ENCODE measurements at regions not wholly inside any gene's neighbourhood (a gene's known extent, or its start where the extent isn't known, plus 50 kb on each side); places are given as distances from the start of the nearest gene placed in this dataset.
"Not testable (repeated sequence)": the region's sequence is repeated elsewhere in the genome, so short reads cannot be mapped to it uniquely, and the experiment has no call there.

DNA sequence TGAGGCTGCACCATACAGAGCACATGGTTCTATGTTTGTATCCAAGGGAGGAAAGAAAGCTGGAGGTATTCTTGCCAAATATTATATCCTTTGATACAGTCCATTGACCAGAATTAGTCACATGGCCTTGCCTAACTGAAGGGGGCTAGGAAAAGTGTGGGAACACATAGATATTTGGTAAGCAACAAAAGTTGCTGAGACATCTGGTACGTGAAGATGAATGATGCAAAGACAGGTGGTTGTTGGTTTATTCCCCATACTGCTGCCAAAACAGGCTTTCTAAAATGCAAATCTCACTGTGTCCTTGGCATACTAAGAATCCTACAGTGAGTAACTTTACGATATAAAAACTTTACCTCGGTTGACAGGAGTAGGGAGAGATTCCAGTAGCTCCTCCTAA, 162.2 kb downstream of the VGLL3 start:
- no peaks in the 10 kb centered on the region for H3K9me3 ChIP-seq
- peaks cover 8% of the 10 kb centered on the region for H3K27me3 ChIP-seq
- no peak overlapping the region for H3K4me3 ChIP-seq (ENCODE audit: low read depth, low read length)
- no peaks in the 10 kb centered on the region for H3K4me1 ChIP-seq
- no peak for DNase-seq
- TF ChIP-seq, protein P1, sequence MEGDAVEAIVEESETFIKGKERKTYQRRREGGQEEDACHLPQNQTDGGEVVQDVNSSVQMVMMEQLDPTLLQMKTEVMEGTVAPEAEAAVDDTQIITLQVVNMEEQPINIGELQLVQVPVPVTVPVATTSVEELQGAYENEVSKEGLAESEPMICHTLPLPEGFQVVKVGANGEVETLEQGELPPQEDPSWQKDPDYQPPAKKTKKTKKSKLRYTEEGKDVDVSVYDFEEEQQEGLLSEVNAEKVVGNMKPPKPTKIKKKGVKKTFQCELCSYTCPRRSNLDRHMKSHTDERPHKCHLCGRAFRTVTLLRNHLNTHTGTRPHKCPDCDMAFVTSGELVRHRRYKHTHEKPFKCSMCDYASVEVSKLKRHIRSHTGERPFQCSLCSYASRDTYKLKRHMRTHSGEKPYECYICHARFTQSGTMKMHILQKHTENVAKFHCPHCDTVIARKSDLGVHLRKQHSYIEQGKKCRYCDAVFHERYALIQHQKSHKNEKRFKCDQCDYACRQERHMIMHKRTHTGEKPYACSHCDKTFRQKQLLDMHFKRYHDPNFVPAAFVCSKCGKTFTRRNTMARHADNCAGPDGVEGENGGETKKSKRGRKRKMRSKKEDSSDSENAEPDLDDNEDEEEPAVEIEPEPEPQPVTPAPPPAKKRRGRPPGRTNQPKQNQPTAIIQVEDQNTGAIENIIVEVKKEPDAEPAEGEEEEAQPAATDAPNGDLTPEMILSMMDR (IDR thresholded peaks at IDR 0.05; ENCODE audit: low read depth, low read length): no peak
- no peaks in the 10 kb centered on the region for H3K36me3 ChIP-seq

DNA sequence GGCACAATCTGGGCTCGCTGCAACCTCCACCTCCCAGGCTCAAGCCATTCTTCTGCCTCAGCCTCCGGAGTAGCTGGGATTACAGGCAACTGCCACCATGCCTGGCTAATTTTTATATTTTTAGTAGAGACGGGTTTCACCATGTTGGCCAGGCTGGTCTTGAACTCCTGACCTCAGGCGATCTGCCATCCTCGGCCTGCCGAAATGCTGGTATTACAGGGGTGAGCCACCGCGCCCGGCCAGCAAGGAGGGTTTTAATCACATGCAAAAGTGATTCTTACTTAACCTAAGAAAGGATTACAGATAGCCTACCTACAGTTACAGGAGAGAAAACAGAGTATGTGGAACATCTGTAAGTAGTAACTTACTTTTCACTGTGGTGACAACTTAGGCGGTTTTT, 163.4 kb downstream of the VGLL3 start:
- H3K36me3 ChIP-seq; DNase-seq; H3K9me3 ChIP-seq; H3K4me1 ChIP-seq; H3K4me3 ChIP-seq (ENCODE audit: low read depth, low read length); H3K27me3 ChIP-seq: not testable (repeated sequence)

DNA sequence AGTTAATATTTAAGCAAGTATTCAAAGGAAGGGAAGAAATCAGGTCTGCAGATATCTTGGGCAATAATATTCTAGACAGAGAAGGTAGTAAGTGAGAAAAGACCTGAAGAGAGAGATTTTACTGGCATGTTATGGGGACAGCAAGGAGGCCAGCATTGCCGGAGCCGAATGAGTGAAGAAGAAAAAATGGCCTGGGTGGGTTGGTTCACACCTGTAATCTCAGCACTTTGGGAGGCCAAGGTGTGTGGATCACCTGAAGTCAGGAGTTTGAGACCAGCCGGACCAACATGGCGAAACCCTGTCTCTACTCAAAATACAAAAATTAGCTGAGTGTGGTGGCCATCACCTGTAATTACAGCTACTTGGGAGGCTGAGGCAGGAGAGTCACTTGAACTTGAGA, 164.7 kb downstream of the VGLL3 start:
- TF ChIP-seq, protein P1 (IDR thresholded peaks at IDR 0.05; ENCODE audit: low read depth, low read length): no peak
- DNase-seq: no peak
- no peaks in the 10 kb centered on the region for H3K36me3 ChIP-seq

DNA sequence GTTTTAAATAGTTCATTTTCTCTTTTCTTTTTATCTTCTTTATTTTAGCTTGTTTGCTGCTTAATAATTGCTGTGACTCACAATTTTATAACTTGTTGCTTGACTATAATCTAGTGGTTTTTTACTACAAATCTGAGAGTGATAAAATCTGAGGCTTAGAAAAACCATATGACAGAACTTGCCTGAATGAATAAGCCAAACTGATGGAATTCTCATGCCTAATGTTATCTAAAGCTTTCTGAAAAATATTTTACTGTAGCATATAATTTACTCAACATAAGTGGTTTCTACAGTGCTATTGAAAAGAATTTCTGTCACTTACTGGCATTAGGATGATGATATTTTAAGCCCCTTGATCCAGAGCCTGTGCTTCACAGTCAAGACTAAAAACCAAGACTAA, 175.1 kb downstream of the VGLL3 start:
- Histone ChIP-seq H3K36me3 (no peaks in the 10 kb centered on the region), H3K9me3 (no peaks in the 10 kb centered on the region), H3K4me3 (ENCODE audit: low read depth, low read length) (no peak overlapping the region), H3K4me1 (no peaks in the 10 kb centered on the region), H3K27me3 (0 out of 2 replicates have a peak, but pooled peaks cover 3% of the 10 kb centered on the region)
- no peak for DNase-seq
- TF ChIP-seq, protein P1 (IDR thresholded peaks at IDR 0.05; ENCODE audit: low read depth, low read length): no peak

More for the DNA sequence above, 164.7 kb downstream of the VGLL3 start:
- no peak overlapping the region for H3K4me3 ChIP-seq (ENCODE audit: low read depth, low read length)
- H3K4me1 ChIP-seq: no peaks in the 10 kb centered on the region
- no peaks in the 10 kb centered on the region; the same call in 1 of the 2 replicates for H3K27me3 ChIP-seq
- no peaks in the 10 kb centered on the region for H3K9me3 ChIP-seq

DNA sequence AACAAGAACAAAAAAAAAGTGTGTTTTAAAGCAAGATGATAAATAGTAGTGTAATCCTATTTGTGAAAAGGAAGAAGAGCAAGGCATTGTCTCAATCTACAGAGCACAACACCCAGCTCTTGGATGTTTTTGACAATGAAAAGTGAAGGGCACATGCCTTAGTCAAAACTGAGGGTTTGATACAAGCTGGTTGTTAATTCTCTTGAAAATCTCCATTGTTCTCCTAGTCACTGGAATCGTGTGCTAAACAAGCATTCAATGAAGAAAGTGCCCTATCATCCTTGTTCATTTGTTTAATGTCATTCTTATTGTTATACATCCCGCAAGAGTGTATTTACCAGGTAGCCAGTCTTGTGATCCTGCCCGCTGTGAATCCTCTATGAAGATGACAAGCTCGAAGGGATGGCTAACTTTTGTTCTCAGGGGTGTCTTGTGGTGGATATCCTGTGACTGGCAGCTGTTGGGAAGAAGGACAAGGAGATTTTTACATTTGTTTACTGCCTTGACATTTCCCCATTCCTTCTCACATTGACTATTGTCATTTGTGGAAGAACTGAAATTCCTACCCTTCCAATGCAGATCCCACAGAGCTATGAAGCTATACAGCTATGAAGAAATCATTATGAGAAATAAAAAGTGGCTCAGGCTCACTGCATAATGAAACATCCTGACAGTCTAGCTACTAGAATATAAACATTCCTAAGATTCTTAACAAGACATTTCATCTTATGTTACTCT, 175.9 kb downstream of the VGLL3 start:
- 0 out of 2 replicates have a peak, but pooled peaks cover 3% of the 10 kb centered on the region for H3K27me3 ChIP-seq
- no peaks in the 10 kb centered on the region for H3K4me1 ChIP-seq
- H3K4me3 ChIP-seq (ENCODE audit: low read depth, low read length): no peak overlapping the region
- no peaks in the 10 kb centered on the region for H3K9me3 ChIP-seq
- H3K36me3 ChIP-seq: no peaks in the 10 kb centered on the region
- TF ChIP-seq, protein P1 (IDR thresholded peaks at IDR 0.05; ENCODE audit: low read depth, low read length): no peak
- DNase-seq: no peak

DNA sequence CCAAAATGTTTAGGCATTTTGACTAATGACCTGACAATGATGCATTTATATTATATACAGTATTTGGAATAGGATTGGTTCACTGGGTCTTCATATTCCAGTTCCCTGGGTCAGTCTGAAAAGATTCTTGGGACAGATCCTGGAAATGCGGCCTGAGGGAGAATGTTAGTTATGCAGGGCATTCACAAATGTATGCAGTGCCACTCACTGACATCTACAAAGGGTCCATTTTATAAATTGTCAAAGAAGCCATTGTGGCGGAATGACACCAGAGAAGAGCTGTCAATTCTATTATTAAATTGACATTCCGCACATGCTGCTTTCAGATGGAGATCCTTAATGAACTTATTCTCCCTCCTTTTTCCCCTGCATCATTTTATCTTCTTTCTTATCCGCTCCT, 176.6 kb downstream of the VGLL3 start:
- Histone ChIP-seq H3K4me1 (no peaks in the 10 kb centered on the region), H3K4me3 (ENCODE audit: low read depth, low read length) (no peak overlapping the region), H3K9me3 (no peaks in the 10 kb centered on the region), H3K36me3 (no peaks in the 10 kb centered on the region), H3K27me3 (0 out of 2 replicates have a peak, but pooled peaks cover 3% of the 10 kb centered on the region)
- TF ChIP-seq, protein P1 (IDR thresholded peaks at IDR 0.05; ENCODE audit: low read depth, low read length): no peak
- no peak for DNase-seq
